Endothelial cell of umbilical vein (primary cell): ENCODE measurements at regions not wholly inside any gene's neighbourhood (a gene's known extent, or its start where the extent isn't known, plus 50 kb on each side); places are given as distances from the start of the nearest gene placed in this dataset.

Source experiments
- BruUV-seq: library from RNA; stranded (reverse); fragments of 400-500 nt; replicated peaks from 2 replicates; lab custom pipeline; 2021; lab: Mats Ljungman, UMichigan
- CTCF ChIA-PET: fragments of 300-600, 350-600 bp; sonication (Branson Sonifier 250); formaldehyde crosslinking; loops from one replicate; lab custom pipeline; 2021; ENCODE audit warnings: antibody characterized with exemption, inconsistent platforms; lab: Charles Lee
- POLR2A ChIA-PET: fragments of 300-600, 350-600 bp; sonication (Branson Sonifier 250); formaldehyde crosslinking; loops from one replicate; lab custom pipeline; 2021; ENCODE audit warnings: antibody characterized with exemption, inconsistent platforms; lab: Charles Lee
- DNase-seq: peaks from one replicate; pipeline ENCODE4 v3.0.0-alpha.2; 2011; ENCODE audit warnings: low read depth, low spot score
- FAIRE-seq: peaks from 2 replicates; lab custom pipeline; 2011; peaks lifted over from hg19 to GRCh38; lab: Jason Lieb, UNC
- H2AFZ ChIP-seq: 2 replicates; pipeline ENCODE4 v1.6.0; 2012; ENCODE audit warnings: low read depth, low read length, control low read depth, inconsistent platforms
- H3K27ac ChIP-seq: 2 replicates; pipeline ENCODE4 v1.5.1; 2011; ENCODE audit warnings: low read depth, mild to moderate bottlenecking, control low read depth, low read length, moderate library complexity; ENCODE audit not compliant: insufficient read depth
- H3K27me3 ChIP-seq, 2 experiments: 2 replicates each; pipeline versions ENCODE4 v1.6.0 to v1.6.1; 2011; ENCODE audit warnings: low read length in 2 of 2, mixed read lengths in 1 of 2; ENCODE audit not compliant: control insufficient read depth in 2 of 2, insufficient read depth in 2 of 2
- H3K36me3 ChIP-seq, 2 experiments: 2 replicates in 1 of 2; 3 replicates in 1 of 2; pipeline ENCODE4 v1.5.1; 2011; ENCODE audit warnings: low read length in 2 of 2, mild to moderate bottlenecking in 1 of 2, moderate library complexity in 1 of 2; ENCODE audit not compliant: control insufficient read depth in 2 of 2, insufficient read depth in 2 of 2; ENCODE audit errors: extremely low read depth in 1 of 2
- H3K4me1 ChIP-seq: 3 replicates; pipeline ENCODE4 v1.5.1; 2011; ENCODE audit warnings: mild to moderate bottlenecking, low read length; ENCODE audit not compliant: control insufficient read depth, insufficient read depth; ENCODE audit errors: extremely low read depth
- H3K4me2 ChIP-seq: 2 replicates; pipeline ENCODE4 v1.6.1; 2011; ENCODE audit warnings: low read length, control low read depth, mixed read lengths; ENCODE audit not compliant: insufficient read depth
- H3K4me3 ChIP-seq, 3 experiments: fragments of 200-600 bp in 1 of 3; sonication (generic), shearing (Covaris generic) in 1 of 3; replicated peaks in 1 of 3; 2 replicates each; pipeline ENCODE4 v1.5.1; 2011 to 2016; ENCODE audit warnings: control low read depth in 3 of 3, low read length in 3 of 3, mild to moderate bottlenecking in 2 of 3, inconsistent platforms in 1 of 3, low read depth in 1 of 3, moderate library complexity in 1 of 3; ENCODE audit not compliant: insufficient read depth in 1 of 3
- H3K79me2 ChIP-seq: 2 replicates; pipeline ENCODE4 v1.6.0; 2012; ENCODE audit warnings: low read length, inconsistent platforms; ENCODE audit not compliant: control insufficient read depth, insufficient read depth
- H3K9ac ChIP-seq: replicated peaks from 2 replicates; pipeline ENCODE3; 2011; ENCODE audit warnings: low read length, control low read depth; ENCODE audit not compliant: insufficient read depth; ENCODE audit errors: extremely low read depth
- H3K9me1 ChIP-seq: replicated peaks from 3 replicates; pipeline ENCODE4 v1.6.0; 2011; ENCODE audit warnings: mild to moderate bottlenecking, low read length; ENCODE audit not compliant: control insufficient read depth, insufficient read depth; ENCODE audit errors: extremely low read depth
- H3K9me3 ChIP-seq: replicated peaks from 2 replicates; pipeline ENCODE4 v1.5.1; 2012; ENCODE audit warnings: low read length, inconsistent platforms; ENCODE audit not compliant: control insufficient read depth, insufficient read depth
- H4K20me1 ChIP-seq: replicated peaks from 2 replicates; pipeline ENCODE3; 2011; ENCODE audit warnings: mild to moderate bottlenecking, low read length; ENCODE audit not compliant: control insufficient read depth, insufficient read depth; ENCODE audit errors: extremely low read depth
- CTCF ChIP-seq, 2 donors: IDR thresholded peaks; 1 replicate in 1 of 2; 2 replicates in 1 of 2; pipeline ENCODE4 v1.5.1; 2011; ENCODE audit warnings: low read length in 2 of 2, mild to moderate bottlenecking in 2 of 2, moderate library complexity in 2 of 2, control low read depth in 1 of 2, inconsistent platforms in 1 of 2, low read depth in 1 of 2; ENCODE audit not compliant: insufficient read depth in 1 of 2; ENCODE audit errors: extremely low read depth in 1 of 2
- EZH2 ChIP-seq: IDR thresholded peaks from 2 replicates; pipeline ENCODE4 v1.6.1; 2012; ENCODE audit warnings: borderline replicate concordance, low read depth, mild to moderate bottlenecking, moderate library complexity, low read length, inconsistent platforms; ENCODE audit not compliant: severe bottlenecking
- FOS ChIP-seq: IDR thresholded peaks from 2 replicates; pipeline ENCODE4 v1.6.1; 2011; ENCODE audit warnings: mild to moderate bottlenecking, low read length, moderate library complexity, borderline replicate concordance; ENCODE audit not compliant: insufficient read depth
- GATA2 ChIP-seq: IDR thresholded peaks from 2 replicates; pipeline ENCODE4 v1.7.0; 2011; ENCODE audit warnings: low read depth, mild to moderate bottlenecking, moderate library complexity, mixed read lengths, low read length; ENCODE audit not compliant: insufficient read length, insufficient read depth
- JUN ChIP-seq: IDR thresholded peaks from 2 replicates; pipeline ENCODE4 v1.6.1; 2011; ENCODE audit warnings: borderline replicate concordance, low read depth; ENCODE audit not compliant: insufficient read length, insufficient read depth
- POLR2A ChIP-seq: IDR thresholded peaks from 2 replicates; pipeline ENCODE4 v1.6.1; 2012; ENCODE audit warnings: low read depth, mild to moderate bottlenecking, control low read depth, low read length
- dilution Hi-C: fragments of 300-500 bp; cut with MboI; formaldehyde crosslinking; loops from one replicate; pipeline ENCODE4 v1.15.0; 2019; ENCODE audit warnings: low sequenced_read_pairs; ENCODE audit not compliant: extremely low pct_ligation_motif_present
- intact Hi-C: fragments of 100-400 bp; cut with micrococcal nuclease; formaldehyde crosslinking; loops from one replicate; pipeline ENCODE4 v1.10.0; 2022

DNA sequence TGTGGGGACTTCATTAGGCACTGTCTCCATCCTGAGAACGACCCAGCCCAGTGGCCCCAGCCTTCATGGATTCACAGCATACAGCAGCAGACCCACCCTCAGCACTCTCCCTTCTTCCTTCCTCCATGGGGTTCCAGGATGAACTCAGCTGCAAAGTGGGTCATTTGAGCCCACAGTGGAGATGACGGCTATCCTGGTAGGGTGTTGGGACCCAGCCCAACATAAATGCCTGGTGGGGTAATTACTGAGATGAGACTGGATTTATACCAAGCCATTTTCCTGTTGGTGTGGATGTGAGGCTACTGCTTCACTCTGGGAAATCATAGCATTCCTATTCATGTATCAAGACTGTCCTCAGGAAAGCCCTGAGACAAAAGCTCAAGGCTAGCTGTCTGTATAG, 536.7 kb upstream of the TNP1 start:
- H3K9ac ChIP-seq, result no peak overlapping the region
- H3K4me3 ChIP-seq, result no peak overlapping the region
- H2AFZ ChIP-seq, result no peak overlapping the region
- TF ChIP-seq POLR2A, result no peak
- DNase-seq (no peak), FAIRE-seq (no peak)
- H3K36me3 ChIP-seq, result no peaks in the 10 kb centered on the region
- ChIA-PET CTCF (interaction anchor here (0.6 kb wide), 1 partner anchor 582 kb away, joined by 3 read pairs; no protein-coding TSS in a partner anchor), POLR2A (no interaction called here)
- no peak overlapping the region for H3K4me2 ChIP-seq
- intact Hi-C loops (no loop called here), dilution Hi-C loops (no loop called here)
- H3K9me1 ChIP-seq, result no peaks in the 10 kb centered on the region
- no TSS peak for BruUV-seq
- H3K4me1 ChIP-seq, result no peaks in the 10 kb centered on the region
- H3K27me3 ChIP-seq, result no peaks in the 10 kb centered on the region
- H3K79me2 ChIP-seq, result no peaks in the 10 kb centered on the region
- H3K27ac ChIP-seq, result no peak overlapping the region
- no peaks in the 10 kb centered on the region for H4K20me1 ChIP-seq
- H3K9me3 ChIP-seq, result no peaks in the 10 kb centered on the region

- DNase-seq (no peak), FAIRE-seq (no peak)
- ChIA-PET CTCF (no interaction called here), POLR2A (no interaction called here)
- dilution Hi-C loops (no loop called here), intact Hi-C loops (no loop called here)
- H3K4me3 ChIP-seq, result no peak overlapping the region
- H4K20me1 ChIP-seq, result no peaks in the 10 kb centered on the region
- H3K9me1 ChIP-seq, result no peaks in the 10 kb centered on the region
- no peaks in the 10 kb centered on the region for H3K36me3 ChIP-seq
- TF ChIP-seq GATA2 (no peak), CTCF (IDR thresholded peaks at IDR 0.05; ENCODE audit: extremely low read depth in 1 of 2, insufficient read depth in 1 of 2, low read depth in 1 of 2, low read length in 2 of 2) (no peak), JUN (no peak), EZH2 (no peak), FOS (no peak)
- H3K9me3 ChIP-seq, result no peaks in the 10 kb centered on the region
- H3K27ac ChIP-seq, result no peak overlapping the region
- H3K79me2 ChIP-seq, result no peaks in the 10 kb centered on the region
- no peaks in the 10 kb centered on the region for H3K27me3 ChIP-seq
- no peaks in the 10 kb centered on the region for H3K4me1 ChIP-seq
- H3K4me2 ChIP-seq, result no peak overlapping the region
- H2AFZ ChIP-seq, result no peak overlapping the region
- BruUV-seq, result no TSS peak
- no peak overlapping the region for H3K9ac ChIP-seq
Measured at GRCh38 chr2:217396165-217396564, 536.3 kb upstream of the TNP1 start.
